Femur (tissue), 1 donor: ENCODE measurements at regions not wholly inside any gene's neighbourhood (a gene's known extent, or its start where the extent isn't known, plus 50 kb on each side); places are given as distances from the start of the nearest gene placed in this dataset.
"Not testable (repeated sequence)": the region's sequence is repeated elsewhere in the genome, so short reads cannot be mapped to it uniquely, and the experiment has no call there.

Experiments
- DNase-seq: peaks from one replicate; pipeline ENCODE4 v3.0.0-alpha.2; 2017

DNA sequence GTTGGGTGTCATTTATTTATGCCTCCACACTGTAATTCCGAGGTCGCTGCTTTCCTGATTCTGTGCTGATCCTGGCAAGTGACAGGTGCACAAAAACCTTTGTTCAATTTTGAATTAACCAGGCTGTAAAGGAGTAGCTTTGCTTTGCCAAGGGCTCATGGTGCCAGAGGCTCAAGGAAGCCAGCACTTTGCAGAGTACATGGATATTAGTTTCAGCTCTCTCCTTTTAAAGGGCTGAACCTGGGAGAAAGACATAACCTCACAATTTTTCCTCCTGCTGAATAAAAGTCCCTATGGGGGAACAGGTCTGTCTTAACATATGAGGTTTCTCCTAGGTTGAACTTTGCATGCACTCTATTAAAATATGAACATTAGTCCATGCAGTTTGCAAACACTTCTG is 227.6 kb upstream of the WSB1 start:
- no peak for DNase-seq

DNA sequence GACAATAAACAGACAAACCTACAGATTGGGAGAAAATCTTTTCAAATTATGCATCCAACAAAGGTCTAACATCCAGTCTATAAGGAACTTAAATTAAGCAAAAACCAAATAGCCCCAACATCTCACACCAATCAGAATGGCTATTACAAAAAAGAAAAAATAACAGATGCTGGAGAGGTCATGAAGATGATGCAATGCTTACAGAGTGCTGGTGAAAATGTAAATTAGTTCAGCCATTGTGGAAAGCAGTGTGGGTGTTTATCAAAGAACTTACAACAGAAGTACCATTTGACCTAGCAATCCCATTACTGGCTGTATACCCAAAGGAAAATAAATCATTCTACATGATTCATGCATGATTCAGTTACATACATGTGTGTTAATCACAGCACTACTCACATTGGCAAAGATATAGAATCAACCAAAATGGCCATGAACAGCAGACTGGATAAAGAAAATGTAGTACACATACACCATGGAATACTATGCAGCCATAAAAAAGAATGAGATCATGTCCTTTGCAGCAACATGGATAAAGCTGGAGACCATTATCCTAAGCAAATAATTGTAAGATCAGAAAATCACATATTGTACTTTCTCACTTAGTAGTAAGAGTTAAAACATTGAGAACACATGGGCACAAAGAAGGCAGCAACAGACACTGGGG is 223.9 kb upstream of the WSB1 start:
- DNase-seq = no peak

DNA sequence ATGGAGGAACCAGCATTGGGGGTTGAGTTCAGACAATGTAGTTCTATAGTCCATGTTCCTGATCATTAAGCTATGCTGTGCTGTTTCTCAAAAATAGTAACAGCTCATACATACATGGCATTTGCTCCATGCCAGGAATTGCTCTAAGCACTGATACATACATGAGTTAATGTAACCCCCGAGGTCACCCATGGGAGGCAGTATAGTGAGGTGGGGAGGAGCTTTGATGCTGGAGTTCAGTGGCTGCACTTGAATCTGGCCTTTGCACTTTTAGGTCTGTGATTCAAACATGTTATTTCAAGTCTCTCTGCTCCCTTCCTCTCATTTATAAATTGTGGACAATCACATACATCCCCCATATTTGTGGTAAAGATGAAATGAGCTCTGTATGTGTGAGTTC is 223.1 kb upstream of the WSB1 start:
- DNase-seq = no peak

DNA sequence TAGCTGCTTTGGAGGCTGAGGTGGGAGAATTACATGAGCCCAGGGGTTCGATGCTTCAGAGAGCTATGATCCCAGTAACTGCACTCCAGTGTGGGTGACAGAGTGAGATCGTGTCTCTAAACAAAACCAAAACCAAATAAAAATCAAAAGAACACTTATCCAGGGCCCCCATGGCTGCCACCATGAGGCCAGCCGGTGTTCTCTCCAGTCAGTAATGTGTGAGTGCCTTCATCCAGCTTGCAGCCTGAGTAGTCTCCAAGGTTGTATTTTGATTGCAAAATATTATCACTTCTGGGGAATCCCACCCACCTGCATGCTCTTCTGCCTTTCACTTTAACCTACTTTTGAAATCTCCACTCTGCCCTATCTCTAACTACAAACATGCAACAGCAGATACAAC is 221.0 kb upstream of the WSB1 start:
- no peak for DNase-seq

DNA sequence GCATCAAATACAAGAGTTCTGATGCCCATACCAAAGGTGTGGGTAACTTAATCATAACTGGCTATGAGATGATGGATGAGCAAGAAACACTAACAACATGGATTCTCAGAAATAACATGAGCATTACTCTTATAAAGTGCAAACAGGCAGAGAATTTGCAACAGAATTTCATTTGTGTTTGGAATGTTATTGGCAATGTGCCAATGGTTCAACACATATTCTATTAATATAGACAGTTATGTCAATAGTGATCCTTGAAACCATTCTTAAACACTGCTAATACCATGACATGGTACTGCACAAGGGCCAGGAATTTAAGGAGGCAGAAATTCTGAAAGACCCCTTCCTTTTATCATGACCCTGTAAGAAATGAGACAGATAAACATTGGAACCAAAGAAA is 217.1 kb upstream of the WSB1 start:
- DNase-seq = no peak

DNA sequence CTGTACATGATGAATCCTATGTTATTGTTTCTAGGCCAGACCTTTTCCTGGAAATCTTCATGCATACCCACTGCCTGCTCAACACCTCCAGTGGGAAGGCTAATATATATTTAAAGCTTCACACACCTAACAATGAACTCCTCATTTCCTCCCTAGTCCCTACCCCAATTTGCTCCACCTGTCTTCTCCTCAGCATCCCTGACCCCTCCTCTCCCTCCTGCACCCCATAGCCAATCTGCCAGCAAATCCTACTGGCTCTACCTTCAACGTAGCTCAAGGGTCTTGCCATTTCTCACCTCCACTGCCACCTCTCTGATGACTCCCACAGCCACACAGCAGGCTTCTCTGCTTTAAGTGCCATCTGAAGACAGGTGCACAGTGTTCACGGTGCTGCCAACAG is 215.6 kb upstream of the WSB1 start:
- no peak for DNase-seq

DNA sequence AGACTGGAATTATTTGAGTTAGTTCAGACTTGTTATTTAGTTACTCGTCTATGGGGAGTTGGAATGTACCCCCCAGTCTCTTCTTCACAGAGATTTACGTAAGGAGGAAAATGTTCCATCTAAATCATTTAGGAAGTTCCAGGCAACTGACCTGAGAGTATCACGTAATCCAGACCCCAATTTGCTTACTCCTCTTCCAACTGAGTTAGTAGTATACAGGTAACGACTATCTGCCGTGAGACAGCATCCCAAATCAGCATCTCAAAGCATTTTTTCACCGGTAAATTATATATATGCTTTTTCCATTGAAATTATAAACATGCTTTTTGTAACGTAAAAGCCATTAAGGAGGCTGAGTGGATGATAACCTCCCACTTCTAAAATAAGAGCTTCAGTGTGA is 214.3 kb upstream of the WSB1 start:
- no peak for DNase-seq

DNA sequence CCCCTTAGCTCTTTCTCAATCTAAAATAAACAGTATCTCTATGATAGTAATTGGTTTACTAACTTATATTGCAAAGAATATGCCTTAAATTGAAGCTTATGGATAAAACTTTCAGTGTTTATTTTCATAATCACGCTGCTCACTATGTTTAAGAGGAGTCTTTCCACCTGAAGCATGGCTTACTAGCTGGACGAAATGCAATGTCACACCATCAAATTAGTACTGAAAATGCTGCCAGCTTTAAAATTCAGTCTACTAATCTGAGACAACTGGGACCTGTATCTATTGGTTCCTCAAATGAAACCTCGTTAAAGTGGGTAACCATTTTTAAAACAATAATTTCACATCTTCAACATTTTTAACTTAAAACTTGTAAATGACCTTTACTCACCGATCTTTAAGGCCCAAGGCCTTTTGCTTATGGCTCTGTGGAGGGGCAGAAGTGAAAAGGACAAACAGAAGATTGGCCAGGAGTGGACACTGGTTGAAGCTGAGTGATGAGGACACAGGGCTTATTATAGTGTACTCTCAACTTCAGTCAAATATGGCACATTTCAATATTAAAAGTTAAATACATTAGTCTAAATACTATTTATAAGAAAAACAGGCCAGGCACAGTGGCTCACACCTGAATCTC is 212.8 kb upstream of the WSB1 start:
- DNase-seq = no peak

DNA sequence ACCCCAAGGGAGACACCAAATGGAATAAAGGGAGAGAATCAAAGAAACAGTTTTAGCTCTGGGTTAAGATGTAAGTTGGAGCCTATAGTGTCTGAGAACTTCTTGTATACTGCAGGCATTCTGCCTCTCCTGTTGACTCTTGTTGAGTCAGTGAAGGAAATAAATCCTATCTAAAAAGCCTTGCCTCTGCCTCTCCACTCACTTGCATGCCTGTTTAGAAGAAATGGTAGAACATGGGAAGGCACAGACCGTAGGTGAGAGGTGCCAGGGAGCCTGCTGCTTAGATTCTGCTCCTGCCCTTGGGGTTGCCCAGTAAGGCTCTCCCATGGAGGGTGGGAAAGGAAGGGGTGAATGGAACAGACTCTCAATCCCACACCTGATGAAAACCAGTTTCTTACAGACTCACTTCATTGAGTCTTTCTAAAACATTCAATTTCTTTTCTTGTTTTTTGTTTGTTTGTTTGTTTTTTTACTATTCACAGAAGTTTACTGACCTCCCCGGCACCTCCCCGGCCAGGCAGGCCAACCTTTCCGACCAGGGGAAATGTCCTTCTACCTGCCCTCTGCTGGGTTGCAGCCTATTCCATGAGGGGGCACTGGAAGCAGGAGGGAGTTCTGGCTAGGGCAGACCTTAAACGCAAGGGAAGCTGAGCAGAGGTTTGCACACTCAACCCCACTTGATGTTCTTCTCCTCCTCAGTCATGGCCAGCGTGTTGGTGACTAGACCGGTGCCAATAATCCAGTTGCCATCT is 211.7 kb upstream of the WSB1 start:
- no peak for DNase-seq

DNA sequence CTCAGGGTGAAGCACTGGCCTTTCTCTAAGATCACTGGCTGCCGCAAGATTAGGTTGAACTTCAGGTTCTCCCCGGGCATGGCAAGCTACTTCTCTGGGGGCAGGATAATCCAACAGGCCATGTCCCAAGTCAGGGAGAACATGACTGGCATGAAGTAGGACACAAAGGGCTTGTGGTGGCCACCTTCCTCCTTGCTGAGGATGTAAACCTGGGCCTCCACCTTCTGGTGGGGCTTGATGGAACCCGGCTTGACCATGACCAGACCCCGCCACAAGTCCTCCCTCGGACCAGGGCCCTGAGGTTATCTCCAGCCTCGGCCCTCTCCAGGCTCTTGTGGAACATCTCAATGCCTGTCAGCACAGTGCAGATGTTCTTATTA is 211.1 kb upstream of the WSB1 start:
- DNase-seq = no peak

DNA sequence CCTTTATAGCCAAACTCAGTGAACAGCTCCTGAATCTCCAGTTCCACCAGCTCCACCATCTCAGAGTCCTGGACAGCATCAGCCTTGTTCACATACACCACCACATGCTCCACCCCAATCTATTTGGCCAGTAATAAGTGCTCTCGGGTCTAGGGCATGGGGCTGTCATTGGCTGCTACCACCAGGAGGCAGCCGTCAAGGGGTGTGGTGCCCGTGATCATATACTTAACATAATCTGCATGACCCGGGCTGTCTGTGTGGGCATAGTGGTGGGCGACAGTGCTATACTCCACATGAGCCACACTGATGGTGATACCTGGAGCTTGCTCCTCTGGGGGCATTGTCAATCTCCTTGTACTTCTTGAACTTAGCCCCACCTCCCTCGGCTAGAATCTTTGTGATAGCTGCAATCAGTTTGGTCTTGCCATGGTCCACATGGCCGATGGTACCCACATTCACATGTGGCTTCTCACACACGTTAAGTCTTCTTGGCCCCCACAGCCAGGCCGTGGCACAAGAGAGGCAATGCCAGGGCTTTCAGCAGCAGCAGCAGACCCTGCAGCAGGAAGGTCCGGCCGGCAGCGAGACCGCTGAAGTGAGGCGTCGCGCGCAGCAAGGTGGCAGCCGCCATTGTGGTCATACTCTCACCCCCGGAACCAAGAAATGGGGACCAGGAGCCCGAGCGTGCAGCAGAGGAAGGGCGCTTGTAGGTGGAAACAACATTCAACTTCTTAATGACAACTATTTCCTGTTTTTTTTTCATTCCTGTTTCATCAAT is 210.3 kb upstream of the WSB1 start:
- no peak for DNase-seq

DNA sequence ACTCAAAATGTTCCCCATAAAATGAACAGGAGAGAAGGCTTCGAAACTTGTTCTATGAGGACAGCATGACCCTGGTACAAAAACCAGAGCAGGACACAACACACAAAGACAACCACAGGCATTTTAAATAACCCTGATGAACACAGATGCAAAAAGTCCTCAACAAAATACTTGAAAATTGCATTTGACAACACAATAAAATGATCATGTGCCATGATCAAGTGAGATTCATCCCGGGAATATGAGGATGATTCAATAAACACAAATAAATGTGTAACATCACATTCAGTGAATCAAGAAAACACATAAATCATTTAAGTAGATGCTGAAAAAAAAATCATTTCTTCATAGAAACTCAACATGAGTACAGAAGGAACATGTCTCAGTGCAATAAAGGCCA is 208.4 kb upstream of the WSB1 start:
- no peak for DNase-seq

DNA sequence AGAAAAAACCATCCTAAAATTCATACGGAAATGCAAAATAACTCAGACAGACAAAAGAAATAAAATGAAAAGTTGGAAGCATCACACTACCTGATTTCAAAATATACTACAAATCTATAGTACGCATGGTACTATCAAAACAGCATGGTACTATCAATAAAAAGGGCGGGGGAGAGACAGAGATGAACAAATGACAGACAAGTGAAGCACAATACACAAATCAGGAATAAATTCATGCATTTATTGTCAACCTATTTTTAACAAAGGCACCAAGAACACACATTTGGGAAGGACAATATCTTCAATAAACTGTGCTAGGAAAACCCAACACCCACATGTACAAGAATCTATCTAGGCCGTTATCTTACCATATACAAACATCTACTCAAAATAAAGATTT is 207.4 kb upstream of the WSB1 start:
- DNase-seq = no peak

DNA sequence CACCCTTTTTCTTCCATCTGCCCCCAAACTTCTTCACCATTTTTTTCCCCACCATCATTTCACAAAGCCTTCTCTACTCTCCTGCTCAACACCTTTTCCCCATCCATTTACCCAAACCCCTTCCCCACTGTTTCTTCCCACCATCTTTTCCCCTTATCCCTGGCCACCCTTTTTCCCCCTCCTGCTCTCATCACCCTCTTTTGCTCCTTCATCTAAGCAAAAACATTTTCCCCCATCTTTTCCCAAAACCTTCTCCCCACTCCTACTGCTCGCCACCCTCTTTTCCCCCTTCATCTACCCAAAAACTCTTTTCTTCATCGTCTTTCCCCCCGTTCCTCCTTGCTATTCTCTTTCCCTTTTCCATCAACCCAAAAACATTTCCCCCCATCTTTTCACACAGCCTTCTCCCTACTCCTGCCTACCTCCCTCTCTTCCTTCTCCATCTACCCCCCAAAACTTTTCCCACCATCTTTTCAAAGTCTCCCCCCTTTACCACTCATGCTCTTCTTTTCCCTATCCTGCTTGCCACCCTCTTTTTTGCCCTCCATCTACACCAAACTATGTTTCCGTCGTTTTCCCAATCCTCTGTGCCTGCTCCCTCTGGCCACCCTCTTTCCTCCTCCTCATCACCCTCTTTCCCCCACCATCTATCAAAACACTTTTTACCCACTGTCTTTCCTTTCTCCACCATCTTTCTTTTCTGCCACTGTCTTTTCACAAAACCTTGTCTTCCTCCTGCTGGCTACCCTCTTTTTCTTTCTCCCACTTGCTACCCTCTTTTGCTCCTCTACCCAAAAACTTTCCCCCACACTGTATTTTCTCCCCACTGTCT is 205.8 kb upstream of the WSB1 start:
- no peak for DNase-seq

DNA sequence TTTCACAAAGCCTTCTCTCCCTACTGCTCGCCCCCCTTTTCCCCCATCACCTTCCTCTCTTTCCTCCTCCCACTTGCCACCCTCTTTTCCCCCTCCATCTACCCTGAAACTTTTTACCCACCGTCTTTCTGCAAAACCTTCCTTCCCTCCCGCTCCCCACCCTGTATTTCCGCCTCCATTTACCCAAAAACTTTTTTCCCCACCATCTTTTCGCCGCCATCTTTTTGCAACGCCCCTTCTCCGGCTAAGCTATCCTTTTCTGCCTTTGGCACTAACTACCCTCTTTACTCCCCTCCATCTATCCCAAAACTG is 205.2 kb upstream of the WSB1 start:
- no peak for DNase-seq

DNA sequence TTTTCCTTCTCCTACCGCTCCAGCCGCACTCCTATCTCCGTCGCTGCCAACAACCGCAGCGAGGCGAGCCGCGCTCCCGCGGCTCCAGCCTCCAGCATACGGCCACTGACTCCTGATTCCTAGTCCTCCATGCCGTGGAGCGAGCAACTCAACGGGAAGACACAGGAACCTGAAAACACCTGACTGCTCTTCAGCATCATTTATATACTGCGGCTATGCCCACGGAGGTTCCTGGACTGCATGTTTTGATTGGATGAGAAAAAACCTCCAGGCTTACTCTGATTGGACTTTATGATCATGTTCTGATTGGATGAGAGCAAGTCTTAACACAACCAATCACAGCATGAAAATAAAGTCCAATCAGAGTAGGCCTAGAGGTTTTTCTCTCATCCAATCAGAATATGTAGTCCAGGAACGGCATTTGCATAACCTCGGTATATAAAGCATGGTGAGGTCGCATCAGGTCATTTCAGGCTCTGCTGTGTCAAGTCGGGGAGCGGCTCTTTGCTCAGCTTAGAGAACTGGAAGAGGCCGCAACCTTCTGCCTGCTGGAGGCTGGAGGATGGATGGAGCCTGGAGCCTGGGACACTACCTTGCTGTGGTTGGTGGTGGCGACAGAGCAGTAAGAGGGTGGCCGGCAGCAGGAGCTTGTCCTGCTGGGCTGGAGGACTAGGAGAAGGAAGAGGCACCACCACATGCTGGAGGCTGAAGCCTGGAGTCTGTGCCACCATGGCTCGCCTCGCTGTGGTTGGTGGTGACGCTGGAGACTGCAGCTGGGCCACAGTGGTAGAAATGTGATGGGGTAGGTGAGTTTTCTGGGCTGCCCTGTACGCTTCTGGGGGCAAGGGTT is 204.6 kb upstream of the WSB1 start:
- DNase-seq = not testable (repeated sequence)

DNA sequence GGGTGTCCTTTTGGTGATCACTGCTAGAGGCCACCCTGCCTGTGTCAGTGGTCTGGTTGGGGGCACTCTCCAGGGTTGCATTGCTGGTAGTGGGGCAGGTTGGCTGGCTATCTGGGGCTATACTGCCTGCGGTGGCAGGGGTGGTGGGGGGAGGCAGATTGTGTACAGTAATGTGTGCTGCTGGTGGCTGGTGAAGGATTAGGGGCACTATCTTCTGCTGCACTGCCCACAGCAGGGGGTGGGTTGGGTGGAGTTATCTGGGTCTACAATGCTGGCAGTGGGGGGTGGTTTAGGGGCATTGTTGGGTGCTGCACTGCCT is 204.0 kb upstream of the WSB1 start:
- DNase-seq = no peak

DNA sequence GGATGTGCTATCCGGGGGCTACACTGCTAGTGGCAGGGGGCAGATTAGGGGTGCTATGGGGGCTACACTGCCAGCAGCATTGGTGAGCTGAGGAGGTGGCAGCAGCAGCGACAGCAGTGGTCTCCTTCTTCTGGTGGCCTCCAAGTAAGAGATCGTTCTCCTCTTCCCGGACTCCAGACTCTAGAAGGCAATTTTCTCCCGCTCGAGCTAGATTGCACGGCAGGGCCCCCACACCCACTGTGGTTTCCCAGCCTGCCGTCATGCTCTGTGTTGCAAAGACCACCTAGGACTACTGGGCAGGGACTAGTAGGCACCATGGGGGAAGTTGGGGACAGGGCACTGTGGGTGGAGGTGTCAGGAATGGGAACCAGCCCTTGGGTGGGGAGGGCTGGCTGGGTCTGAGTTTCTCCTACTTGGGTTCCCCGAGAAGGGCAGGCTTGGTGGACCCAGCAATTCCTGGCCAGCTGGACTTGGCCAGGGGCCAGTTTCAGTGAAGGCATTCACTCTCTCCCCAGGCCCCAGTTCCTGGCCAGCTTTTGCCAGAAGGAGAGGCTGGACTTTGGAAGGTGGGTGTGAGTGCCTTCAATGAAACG is 203.4 kb upstream of the WSB1 start:
- not testable (repeated sequence) for DNase-seq

DNA sequence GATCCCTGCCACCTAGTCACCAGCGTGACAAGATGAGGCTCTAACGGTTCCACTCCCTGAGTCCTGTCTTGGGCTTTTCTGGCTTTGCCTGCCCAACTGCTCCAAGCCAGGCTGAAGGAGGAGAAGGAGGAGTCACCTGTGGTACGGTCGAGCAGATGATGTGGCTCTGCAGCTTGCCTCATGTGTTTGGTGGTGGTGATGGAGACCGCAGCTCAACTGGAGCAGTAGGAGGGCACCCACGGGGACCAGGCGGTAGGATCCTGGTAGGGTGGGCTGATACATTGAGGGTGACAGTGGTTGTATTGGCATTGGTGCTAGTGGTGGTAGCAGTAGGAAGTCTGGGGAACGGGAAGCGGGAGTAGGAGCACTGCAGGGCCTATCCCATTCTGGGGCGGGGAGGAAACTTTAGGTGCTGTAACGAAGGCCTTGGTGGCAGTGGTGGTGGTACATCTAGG is 202.8 kb upstream of the WSB1 start:
- DNase-seq = no peak

DNA sequence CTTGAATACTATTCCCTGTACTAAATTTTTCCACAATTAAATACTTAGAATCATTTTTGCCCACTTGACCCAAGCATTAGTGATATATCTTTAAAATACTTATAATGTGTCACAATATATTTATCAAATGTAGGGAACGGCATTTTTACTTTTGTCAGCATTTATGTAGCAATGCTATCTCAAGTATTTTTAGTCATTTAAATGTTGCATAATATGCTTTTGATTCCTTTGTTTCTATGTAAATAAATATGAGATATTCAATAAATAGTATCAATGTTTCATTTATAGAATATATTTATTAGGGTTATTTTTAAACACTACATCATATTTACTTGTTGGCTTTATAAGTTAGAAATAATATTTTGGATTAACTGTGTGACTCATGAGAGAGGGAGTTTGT is 199.7 kb upstream of the WSB1 start:
- not testable (repeated sequence) for DNase-seq

DNA sequence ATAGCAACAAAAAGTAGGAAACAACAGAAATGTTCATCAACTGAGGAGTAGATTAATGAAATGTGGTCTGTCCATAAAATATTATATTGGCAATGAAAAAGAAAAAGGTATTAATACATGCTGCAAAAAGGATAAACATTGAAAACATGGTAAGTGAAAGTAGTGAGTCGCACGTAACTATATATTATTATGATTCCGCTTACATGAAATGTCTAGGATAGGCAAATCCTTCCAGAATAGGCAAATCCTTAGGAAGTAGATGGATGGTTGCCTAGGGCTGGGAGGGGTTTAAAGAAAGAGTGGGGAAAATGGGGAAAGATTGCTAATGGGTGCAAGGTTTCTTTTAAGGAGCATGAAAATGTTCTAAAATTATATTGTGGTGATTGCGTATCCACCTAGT is 198.1 kb upstream of the WSB1 start:
- DNase-seq = not testable (repeated sequence)

DNA sequence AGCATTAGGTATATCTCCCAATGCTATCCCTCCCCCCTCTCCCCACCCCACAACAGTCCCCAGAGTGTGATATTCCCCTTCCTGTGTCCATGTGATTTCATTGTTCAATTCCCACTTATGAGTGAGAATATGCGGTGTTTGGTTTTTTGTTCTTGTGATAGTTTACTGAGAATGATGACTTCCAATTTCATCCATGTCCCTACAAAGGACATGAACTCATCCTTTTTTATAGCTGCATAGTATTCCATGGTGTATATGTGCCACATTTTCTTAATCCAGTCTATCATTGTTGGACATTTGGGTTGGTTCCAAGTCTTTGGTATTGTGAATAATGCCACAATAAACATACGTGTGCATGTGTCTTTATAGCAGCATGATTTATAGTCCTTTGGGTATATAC is 194.6 kb upstream of the WSB1 start:
- DNase-seq = not testable (repeated sequence)
